ENCODE measurements at regions not wholly inside any gene's neighbourhood (a gene's known extent, or its start where the extent isn't known, plus 50 kb on each side); places are given as distances from the start of the nearest gene placed in this dataset.
"Not testable (repeated sequence)": the region's sequence is repeated elsewhere in the genome, so short reads cannot be mapped to it uniquely, and the experiment has no call there.

- DNase-seq, result not testable (repeated sequence)
Observed at GRCh38 chr1:102659876-102660483, 448.3 kb downstream of the COL11A1 start.

DNA sequence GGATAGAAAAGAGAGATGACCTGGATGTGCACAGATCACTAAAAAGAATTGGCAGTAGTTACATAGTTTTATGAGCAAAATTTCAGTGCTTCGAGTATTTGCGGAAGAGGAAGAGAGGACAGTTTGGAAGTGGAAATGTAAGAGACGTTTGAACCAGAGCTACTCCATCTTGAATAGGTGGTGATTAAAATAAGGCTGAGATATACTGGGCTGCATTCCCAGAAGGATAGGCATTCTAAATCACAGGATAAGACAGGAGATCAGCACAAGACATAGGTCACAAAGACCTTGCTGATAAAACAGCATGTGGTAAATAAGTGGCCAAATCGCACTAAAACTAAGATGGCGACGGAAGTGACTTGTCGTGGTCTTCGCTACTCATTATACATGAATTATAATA is 453.3 kb downstream of the COL11A1 start:
- DNase-seq, result no peak

- DNase-seq, result no peak
Observed at GRCh38 chr1:102640872-102641271, 467.4 kb downstream of the COL11A1 start.

DNA sequence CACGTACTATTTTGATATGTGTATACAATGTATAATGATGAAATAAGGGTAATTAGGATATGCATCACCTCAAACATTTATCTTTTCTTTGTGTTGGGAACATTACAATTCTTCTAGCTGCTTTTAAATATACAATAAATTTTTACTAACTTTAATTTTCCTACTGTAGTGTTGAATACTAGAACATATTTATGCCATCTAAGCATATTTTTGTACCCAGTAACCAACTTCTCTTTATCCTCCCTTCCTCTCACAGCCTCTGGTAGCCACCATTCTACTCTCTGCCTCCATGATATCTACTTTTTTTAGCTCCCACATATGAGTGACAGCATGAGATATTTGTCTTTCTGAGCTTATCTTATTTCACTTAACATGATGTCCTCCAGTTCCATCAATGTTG is 468.0 kb downstream of the COL11A1 start:
- no peak for DNase-seq

DNA sequence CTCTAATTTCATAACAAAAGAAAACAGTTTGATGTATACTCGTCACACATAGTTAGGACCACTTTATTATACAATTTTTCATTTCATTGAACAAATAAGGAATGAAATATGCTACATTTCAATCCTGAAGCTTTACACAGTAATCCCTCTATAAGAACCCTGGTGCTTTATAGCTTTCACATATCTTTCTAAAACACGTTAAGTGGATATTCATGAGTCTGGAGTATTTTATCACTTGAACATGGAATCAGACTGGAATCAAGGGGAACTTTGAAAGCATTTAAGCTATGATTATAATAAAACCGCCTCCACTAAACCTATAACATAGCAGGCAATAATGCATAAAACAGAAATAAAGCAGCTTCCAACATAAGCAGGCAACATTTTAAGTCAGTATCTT is 476.6 kb downstream of the COL11A1 start:
- DNase-seq, result no peak

DNA sequence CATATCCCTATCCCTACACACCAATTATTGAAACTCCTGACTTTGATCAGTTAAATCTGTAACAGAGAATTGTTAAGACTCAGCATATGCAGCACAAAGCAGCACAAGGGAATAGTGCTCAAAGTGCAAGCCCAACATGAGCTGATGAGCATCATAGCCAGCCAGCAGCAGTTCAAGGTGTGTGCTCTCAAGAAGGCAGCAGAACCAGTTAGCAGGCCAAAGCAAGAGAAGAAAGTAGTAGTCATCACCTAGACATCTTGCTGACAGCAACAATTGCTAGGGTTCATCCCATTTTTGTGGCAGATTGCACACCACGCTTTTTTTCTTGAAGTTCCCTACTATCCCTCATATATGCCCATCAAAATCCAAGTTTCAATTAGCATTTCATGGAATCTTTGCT is 478.3 kb downstream of the COL11A1 start:
- DNase-seq, result no peak

DNA sequence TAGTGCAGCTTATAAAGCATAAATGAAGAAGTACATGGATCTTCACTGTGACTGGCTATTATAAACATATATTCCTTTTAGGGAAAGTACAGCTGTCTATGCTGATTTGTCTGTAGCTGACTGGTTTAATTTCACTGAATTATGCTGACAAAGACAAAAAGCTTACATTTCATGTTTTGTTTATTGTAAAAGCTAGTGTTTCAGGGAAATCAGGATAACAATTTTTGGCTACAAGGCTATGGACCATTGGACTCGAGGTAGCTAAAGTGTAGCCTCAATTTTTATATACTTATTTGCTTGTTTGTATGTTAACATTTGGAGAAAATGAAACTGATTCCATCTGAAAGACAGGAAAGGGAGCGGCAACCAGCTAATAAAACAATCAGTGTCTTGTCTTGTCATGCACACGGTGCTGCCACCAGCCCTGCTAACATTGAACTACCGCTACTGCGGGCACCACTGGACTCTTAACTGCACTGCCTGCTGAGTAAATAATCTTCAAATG is 480.2 kb downstream of the COL11A1 start:
- peak; percentile 81 for DNase-seq

- no peak for DNase-seq
Observed at GRCh38 chr1:102627145-102627544, 481.2 kb downstream of the COL11A1 start.

DNA sequence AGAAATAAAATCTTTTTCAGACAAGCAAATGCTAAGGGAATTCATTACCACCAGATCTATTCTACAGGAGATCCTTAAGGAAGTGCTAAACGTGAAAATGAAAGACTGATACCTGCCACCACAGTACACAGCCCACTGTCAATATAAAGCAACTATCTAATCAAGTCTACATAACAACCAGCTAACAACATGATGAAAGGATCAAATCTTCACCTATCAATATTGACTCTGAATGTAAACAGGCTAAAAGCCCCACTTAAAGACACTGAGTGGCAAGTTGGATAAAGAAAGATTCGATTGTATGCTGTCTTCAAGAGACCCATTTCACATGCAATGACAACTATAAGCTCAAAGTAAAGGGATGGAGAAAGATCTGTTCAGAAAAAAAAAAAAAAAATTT is 492.4 kb downstream of the COL11A1 start:
- no peak for DNase-seq

DNA sequence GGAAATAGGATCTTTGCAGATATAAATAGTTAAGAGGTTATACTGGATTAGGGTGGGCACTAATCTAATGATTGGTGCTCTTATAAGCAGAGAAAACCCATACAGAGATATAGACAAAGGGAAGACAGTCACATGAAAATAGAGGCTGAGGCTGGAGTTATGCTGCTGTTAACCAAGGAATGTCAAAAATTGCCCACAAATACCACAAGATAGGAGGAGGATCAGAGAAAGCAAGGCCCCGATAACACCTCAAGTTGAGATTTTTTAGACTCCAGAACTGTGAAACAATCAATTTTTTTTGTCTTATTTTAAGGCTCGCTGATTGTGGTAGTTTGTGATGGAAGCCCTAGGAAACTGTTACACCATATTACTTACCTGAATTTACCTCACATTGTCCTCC is 513.2 kb downstream of the COL11A1 start:
- no peak for DNase-seq

GRCh38 chr1:102593276-102593675 is 515.0 kb downstream of the COL11A1 start:
- DNase-seq, result no peak

GRCh38 chr1:102588536-102588935 is 519.8 kb downstream of the COL11A1 start:
- DNase-seq, result no peak

- DNase-seq, result no peak
Observed at GRCh38 chr1:102586022-102586421, 522.3 kb downstream of the COL11A1 start.

- DNase-seq, result no peak
Observed at GRCh38 chr1:102580806-102581205, 527.5 kb downstream of the COL11A1 start.

DNA sequence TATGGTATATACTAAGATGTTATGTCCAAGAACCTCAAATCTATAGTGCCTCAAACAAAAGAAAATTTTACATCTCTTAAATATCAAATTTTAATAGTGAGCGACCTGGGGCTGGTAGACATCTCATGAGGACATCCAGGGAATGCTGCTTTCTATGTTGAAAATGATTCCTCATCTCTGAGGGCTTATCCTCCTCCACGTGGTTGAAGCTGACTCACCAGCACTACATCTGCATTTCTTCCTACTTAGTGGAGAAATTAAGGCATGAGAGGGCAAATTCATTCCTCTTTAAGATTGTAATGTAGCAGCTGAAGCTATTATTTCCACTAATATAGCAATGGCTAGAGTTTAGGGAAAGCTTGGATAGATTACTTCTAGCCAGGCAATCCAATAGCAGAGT is 529.5 kb downstream of the COL11A1 start:
- DNase-seq, result no peak

DNA sequence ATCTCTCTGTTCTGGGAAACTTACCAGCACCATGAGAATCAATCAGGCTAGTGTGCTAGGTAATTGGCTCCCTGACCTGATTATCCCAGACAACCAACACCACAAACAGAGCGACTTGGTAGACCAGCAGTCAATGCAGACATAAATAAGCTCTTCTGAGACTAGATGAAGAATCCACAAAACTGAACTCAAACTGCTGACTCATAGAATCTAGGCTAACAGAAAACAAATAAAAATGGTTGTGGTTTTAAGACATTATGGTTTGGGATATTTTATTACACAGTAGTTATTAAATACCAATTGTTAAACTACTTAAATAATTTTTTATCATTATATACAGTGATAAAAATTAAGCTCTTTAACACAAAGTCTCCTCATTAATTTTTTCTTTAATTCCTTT is 535.7 kb downstream of the COL11A1 start:
- DNase-seq, result no peak

DNA sequence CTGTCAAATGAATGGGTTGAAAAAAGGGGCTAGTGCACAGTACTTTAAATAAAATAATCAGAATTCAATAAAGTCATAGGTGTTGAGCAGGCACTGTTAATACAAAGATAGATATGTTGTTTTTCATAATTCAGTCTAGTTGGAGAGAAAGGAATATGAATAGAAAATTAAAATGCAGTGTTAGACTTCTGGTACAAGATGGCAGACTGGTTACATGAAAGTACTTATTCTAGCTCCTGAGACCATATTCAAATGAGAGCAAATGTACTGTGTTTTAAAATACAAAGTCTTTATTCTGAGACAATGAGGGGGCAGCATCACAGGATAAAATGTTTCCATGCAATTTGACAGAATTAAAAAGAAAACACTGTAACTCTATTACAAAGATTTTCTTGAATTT is 542.1 kb downstream of the COL11A1 start:
- no peak for DNase-seq

- DNase-seq, result no peak
Observed at GRCh38 chr1:102562380-102562779, 545.9 kb downstream of the COL11A1 start.

DNA sequence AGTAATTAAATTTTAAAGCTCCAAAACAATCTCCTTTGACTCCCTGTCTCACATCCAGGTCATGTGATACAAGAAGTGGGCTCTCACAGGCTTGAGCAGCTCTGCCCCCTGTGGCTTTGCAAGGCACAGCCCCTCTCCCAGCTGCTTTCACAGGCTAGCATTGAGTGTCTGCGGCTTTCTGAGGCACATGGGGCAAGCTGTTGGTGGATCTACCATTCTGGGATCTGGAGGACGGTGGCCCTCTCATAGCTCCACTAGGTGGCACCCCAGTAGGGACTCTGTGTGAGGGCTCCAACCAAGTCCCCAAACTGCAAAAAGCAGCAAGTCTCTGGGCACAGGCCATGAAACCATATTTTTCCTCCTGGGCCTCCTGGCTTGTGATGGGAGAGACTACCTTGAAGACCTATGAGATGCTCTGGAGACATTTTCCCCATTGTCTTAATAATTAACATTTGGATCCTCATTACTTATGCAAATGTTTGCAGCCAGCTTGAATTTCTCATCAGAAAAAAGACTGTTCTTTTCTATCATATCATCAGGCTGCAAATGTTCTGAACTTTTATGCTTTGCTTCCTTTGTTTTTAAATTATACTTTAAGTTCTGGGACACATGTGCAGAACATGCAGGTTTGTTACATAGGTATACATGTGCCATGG is 554.1 kb upstream of the OLFM3 start:
- no peak for DNase-seq

GRCh38 chr1:102546251-102546650 is 549.5 kb upstream of the OLFM3 start:
- no peak for DNase-seq

GRCh38 chr1:102535829-102536505 is 539.2 kb upstream of the OLFM3 start:
- no peak for DNase-seq

- DNase-seq, result no peak
Observed at GRCh38 chr1:102531036-102531435, 534.3 kb upstream of the OLFM3 start.

DNA sequence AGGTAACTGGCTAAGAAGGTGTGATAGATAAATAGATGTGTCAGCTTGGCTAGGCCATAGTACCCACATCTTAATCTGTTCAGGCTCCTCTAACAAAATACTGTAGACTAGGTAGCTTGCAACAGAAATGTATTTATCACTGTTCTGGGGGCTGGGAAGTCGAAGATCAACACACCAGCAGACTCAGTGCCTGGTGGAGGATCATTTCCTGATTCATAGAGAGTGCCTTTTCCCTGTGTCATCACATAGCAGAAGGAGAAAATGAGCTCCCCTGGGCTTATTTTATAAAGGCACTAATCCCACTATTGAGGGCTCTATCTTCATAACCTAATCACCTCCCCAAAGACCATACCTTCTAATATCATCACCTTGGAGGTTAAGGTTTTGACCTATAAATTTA is 532.7 kb upstream of the OLFM3 start:
- no peak for DNase-seq

DNA sequence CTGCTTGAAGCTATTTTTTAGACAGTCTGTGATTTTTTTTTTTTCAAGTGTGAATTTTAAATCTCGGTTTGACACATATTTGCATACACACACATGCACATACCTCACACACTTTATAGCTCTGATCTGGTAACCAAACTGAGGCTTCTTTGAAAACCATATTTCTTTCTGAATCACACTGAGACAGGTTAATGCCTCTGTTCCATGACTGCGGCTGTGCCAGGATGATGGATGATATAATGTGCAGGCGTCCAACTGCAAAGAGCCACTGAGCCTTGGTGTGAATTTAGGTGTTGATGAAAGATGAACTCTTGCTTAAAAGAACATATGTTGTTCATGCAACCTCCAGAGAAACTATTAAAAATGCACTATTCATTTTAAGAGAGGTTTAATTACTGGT is 504.0 kb upstream of the OLFM3 start:
- no peak for DNase-seq

Measured in COR-L47 (cell line).